Caco-2 (cell line): ENCODE measurements at regions not wholly inside any gene's neighbourhood (a gene's known extent, or its start where the extent isn't known, plus 50 kb on each side); places are given as distances from the start of the nearest gene placed in this dataset.

Source experiments
- BruUV-seq: library from RNA; stranded (reverse); fragments of 400-500 nt; replicated peaks from 2 replicates; lab custom pipeline; 2021; lab: Mats Ljungman, UMichigan
- CTCF ChIA-PET: fragments of 300-600 bp; sonication (Branson Sonifier 250); formaldehyde crosslinking; loops from one replicate; lab custom pipeline; 2022; ENCODE audit warnings: antibody characterized with exemption; lab: Charles Lee
- POLR2A ChIA-PET: fragments of 300-600 bp; sonication (Branson Sonifier 250); formaldehyde crosslinking; loops from one replicate; lab custom pipeline; 2022; ENCODE audit warnings: antibody characterized with exemption; lab: Charles Lee
- DNase-seq, 2 experiments: peaks; one replicate each; pipeline versions ENCODE4 v3.0.0 to v3.0.0-alpha.2; 2020 to 2022
- H3K27me3 ChIP-seq: replicated peaks from 2 replicates; pipeline ENCODE4 v1.6.0; 2011; ENCODE audit warnings: low read length; ENCODE audit not compliant: control insufficient read depth, insufficient read depth
- H3K36me3 ChIP-seq: 2 replicates; pipeline ENCODE4 v1.5.1; 2011; ENCODE audit warnings: low read length; ENCODE audit not compliant: control insufficient read depth, insufficient read depth
- H3K4me1 ChIP-seq: fragments of 250-450 bp; sonication (Bioruptor Pico); 2 replicates; pipeline ENCODE4 v1.5.1; 2020; ENCODE audit warnings: mild to moderate bottlenecking
- H3K4me3 ChIP-seq: 2 replicates; pipeline ENCODE4 v1.5.1; 2011; ENCODE audit warnings: low read depth, mild to moderate bottlenecking, control low read depth, low read length
- H3K9me3 ChIP-seq: fragments of 250-450 bp; sonication (Bioruptor Pico); 2 replicates; pipeline ENCODE4 v1.5.1; 2020; ENCODE audit warnings: mild to moderate bottlenecking, moderate library complexity
- H3K27ac Mint-ChIP-seq: one replicate; pipeline ENCODE4 v1.8.0; 2022; ENCODE audit warnings: mixed read lengths; ENCODE audit not compliant: unreplicated experiment
- H3K27me3 Mint-ChIP-seq: one replicate; pipeline ENCODE4 v1.8.0; 2022; ENCODE audit warnings: mixed read lengths; ENCODE audit not compliant: insufficient read depth, unreplicated experiment
- H3K36me3 Mint-ChIP-seq: one replicate; pipeline ENCODE4 v1.8.0; 2022; ENCODE audit warnings: mild to moderate bottlenecking, mixed read lengths; ENCODE audit not compliant: insufficient read depth, unreplicated experiment
- H3K4me1 Mint-ChIP-seq: one replicate; pipeline ENCODE4 v1.8.0; 2022; ENCODE audit warnings: low read depth, mixed read lengths; ENCODE audit not compliant: unreplicated experiment
- H3K4me3 Mint-ChIP-seq: one replicate; pipeline ENCODE4 v1.8.0; 2022; ENCODE audit warnings: mild to moderate bottlenecking, moderate library complexity, mixed read lengths; ENCODE audit not compliant: unreplicated experiment
- H3K9me3 Mint-ChIP-seq: one replicate; pipeline ENCODE4 v1.8.0; 2022; ENCODE audit warnings: mixed read lengths; ENCODE audit not compliant: unreplicated experiment
- intact Hi-C: fragments of 100-400 bp; cut with micrococcal nuclease; formaldehyde crosslinking; loops from one replicate; pipeline ENCODE4 v1.10.0; 2022; ENCODE audit not compliant: unreplicated experiment
- TF ChIP-seq, protein P1 (sequence below), 2 experiments: fragments of 200-600 bp in 1 of 2; IDR thresholded peaks; 1 replicate in 1 of 2; 2 replicates in 1 of 2; pipeline versions ENCODE4 v1.5.1 to v1.8.0; 2011 to 2022; ENCODE audit warnings: antibody characterized with exemption in 1 of 2, control low read depth in 1 of 2, inconsistent platforms in 1 of 2, low read depth in 1 of 2, low read length in 1 of 2, mild to moderate bottlenecking in 1 of 2, moderate library complexity in 1 of 2; ENCODE audit not compliant: insufficient read depth in 1 of 2, severe bottlenecking in 1 of 2, unreplicated experiment in 1 of 2

DNA sequence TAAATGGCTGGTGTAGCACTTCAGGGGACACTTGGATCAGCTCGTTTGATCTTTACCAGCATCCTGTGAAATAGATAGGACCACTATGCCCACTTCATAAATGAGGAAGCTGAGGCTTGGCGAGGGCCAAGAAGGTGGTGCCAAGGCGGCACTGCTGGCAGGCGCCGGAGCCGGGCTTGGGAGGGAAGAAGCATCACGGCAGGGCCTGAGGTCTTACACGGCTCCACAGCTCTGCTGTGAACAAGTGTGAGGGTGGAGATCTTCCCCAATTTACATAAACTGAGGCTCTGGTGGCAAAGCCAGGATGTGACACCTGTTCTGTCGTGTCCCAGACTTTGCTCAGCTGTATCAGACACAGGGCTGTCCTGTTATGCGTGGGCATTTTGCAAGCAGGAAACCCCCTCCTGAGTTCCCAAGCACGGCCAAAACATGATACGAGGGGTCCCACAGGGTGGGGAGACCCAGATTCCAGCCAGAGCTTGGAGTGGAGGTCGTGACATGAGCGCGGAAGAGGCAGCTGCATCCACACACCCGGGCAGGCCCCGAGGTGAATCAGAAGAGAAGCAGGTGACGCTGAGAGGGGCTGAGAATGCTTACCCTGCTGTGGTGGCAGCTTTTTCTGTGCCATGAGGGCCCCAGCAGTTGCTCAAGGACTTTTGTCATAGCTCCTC, 117.5 kb upstream of the BOD1 start:
- TF ChIP-seq, protein P1, sequence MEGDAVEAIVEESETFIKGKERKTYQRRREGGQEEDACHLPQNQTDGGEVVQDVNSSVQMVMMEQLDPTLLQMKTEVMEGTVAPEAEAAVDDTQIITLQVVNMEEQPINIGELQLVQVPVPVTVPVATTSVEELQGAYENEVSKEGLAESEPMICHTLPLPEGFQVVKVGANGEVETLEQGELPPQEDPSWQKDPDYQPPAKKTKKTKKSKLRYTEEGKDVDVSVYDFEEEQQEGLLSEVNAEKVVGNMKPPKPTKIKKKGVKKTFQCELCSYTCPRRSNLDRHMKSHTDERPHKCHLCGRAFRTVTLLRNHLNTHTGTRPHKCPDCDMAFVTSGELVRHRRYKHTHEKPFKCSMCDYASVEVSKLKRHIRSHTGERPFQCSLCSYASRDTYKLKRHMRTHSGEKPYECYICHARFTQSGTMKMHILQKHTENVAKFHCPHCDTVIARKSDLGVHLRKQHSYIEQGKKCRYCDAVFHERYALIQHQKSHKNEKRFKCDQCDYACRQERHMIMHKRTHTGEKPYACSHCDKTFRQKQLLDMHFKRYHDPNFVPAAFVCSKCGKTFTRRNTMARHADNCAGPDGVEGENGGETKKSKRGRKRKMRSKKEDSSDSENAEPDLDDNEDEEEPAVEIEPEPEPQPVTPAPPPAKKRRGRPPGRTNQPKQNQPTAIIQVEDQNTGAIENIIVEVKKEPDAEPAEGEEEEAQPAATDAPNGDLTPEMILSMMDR (IDR thresholded peaks at IDR 0.05; ENCODE audit: insufficient read depth in 1 of 2, low read depth in 1 of 2, low read length in 1 of 2, severe bottlenecking in 1 of 2, unreplicated experiment in 1 of 2), result no peak
- no peaks in the 10 kb centered on the region for H3K27me3 Mint-ChIP-seq
- no peaks in the 10 kb centered on the region for H3K9me3 Mint-ChIP-seq
- peaks cover 14% of the 10 kb centered on the region for H3K4me1 Mint-ChIP-seq
- no peaks in the 10 kb centered on the region for H3K9me3 ChIP-seq
- H3K36me3 Mint-ChIP-seq, result peaks cover 6% of the 10 kb centered on the region
- H3K4me3 Mint-ChIP-seq, result no peak overlapping the region
- H3K36me3 ChIP-seq, result no peaks in the 10 kb centered on the region
- no peak overlapping the region for H3K27ac Mint-ChIP-seq
- CTCF ChIA-PET, result no interaction called here
- no peaks in the 10 kb centered on the region for H3K27me3 ChIP-seq
- no peak for DNase-seq
- intact Hi-C loops, result no loop called here
- peaks cover 19% of the 10 kb centered on the region; the same call in 1 of the 2 replicates for H3K4me1 ChIP-seq
- no TSS peak for BruUV-seq
- H3K4me3 ChIP-seq, result no peak overlapping the region
- POLR2A ChIA-PET, result no interaction called here

- H3K27me3 ChIP-seq, result no peaks in the 10 kb centered on the region
Observed at GRCh38 chr5:173734716-173735115, 118.3 kb upstream of the BOD1 start.

DNA sequence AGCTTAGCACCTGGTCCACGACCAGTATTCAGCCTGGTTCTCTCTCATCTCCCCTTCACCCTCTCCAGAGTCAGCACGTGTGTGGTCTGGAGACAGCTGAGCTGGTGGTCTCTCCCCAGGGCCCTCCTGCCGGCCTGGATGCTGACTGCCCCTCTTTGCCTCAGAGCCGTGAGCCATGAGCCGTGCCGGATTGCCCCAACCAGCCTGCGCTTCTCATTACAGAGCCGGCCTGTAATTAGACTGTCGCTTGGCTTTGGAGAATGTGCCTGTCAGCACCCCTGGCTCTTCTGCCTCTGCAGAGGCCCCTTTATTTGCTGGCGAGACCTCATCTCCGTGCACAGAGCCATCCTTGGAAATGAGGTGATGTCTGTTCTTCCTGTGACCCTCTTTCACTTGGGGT, 118.7 kb upstream of the BOD1 start:
- POLR2A ChIA-PET, result no interaction called here
- H3K27ac Mint-ChIP-seq, result no peak overlapping the region
- DNase-seq, result no peak
- intact Hi-C loops, result no loop called here
- H3K27me3 ChIP-seq, result no peaks in the 10 kb centered on the region
- peaks cover 6% of the 10 kb centered on the region for H3K36me3 Mint-ChIP-seq
- no peaks in the 10 kb centered on the region for H3K9me3 ChIP-seq
- no TSS peak for BruUV-seq
- no peak overlapping the region for H3K4me3 ChIP-seq
- 0 out of 2 replicates have a peak, but pooled peaks cover 14% of the 10 kb centered on the region for H3K4me1 ChIP-seq
- H3K36me3 ChIP-seq, result no peaks in the 10 kb centered on the region
- TF ChIP-seq, protein P1 (IDR thresholded peaks at IDR 0.05; ENCODE audit: insufficient read depth in 1 of 2, low read depth in 1 of 2, low read length in 1 of 2, severe bottlenecking in 1 of 2, unreplicated experiment in 1 of 2), result no peak
- H3K27me3 Mint-ChIP-seq, result no peaks in the 10 kb centered on the region
- no peak overlapping the region for H3K4me3 Mint-ChIP-seq
- peaks cover 14% of the 10 kb centered on the region for H3K4me1 Mint-ChIP-seq
- CTCF ChIA-PET, result no interaction called here
- no peaks in the 10 kb centered on the region for H3K9me3 Mint-ChIP-seq

More at GRCh38 chr5:173734716-173735115, 118.3 kb upstream of the BOD1 start:
- ChIA-PET POLR2A (no interaction called here), CTCF (no interaction called here)
- H3K27ac Mint-ChIP-seq, result no peak overlapping the region
- peaks cover 6% of the 10 kb centered on the region for H3K36me3 Mint-ChIP-seq
- Histone ChIP-seq H3K36me3 (no peaks in the 10 kb centered on the region), H3K4me1 (0 out of 2 replicates have a peak, but pooled peaks cover 14% of the 10 kb centered on the region), H3K4me3 (no peak overlapping the region), H3K9me3 (no peaks in the 10 kb centered on the region)
- no peaks in the 10 kb centered on the region for H3K27me3 Mint-ChIP-seq
- TF ChIP-seq, protein P1 (IDR thresholded peaks at IDR 0.05; ENCODE audit: insufficient read depth in 1 of 2, low read depth in 1 of 2, low read length in 1 of 2, severe bottlenecking in 1 of 2, unreplicated experiment in 1 of 2), result no peak
- intact Hi-C loops, result no loop called here
- no peak for DNase-seq
- BruUV-seq, result no TSS peak
- peaks cover 12% of the 10 kb centered on the region for H3K4me1 Mint-ChIP-seq
- no peak overlapping the region for H3K4me3 Mint-ChIP-seq
- no peaks in the 10 kb centered on the region for H3K9me3 Mint-ChIP-seq
